Activated CD4-positive, alpha-beta T cell treated with anti-CD3 and anti-CD28 coated beads for 36 hours (primary cell): ENCODE measurements at regions not wholly inside any gene's neighbourhood (a gene's known extent, or its start where the extent isn't known, plus 50 kb on each side); places are given as distances from the start of the nearest gene placed in this dataset.
A peak's percentile ranks its signal among the peaks of the same experiment; 100 is the strongest.

Experiments used
- ATAC-seq: fragments of 200-7000 bp; cut with Tn5 transposase; one replicate; pipeline ENCODE4 v1.10.0; 2021; ENCODE audit warnings: mild to moderate bottlenecking, moderate library complexity
- CTCF ChIA-PET: fragments of 350-600 bp; sonication (Branson Sonifier 250); formaldehyde crosslinking; loops from one replicate; lab custom pipeline; 2021; ENCODE audit warnings: antibody characterized with exemption; lab: Charles Lee
- POLR2A ChIA-PET: fragments of 350-600 bp; sonication (Branson Sonifier 250); formaldehyde crosslinking; loops from one replicate; lab custom pipeline; 2021; ENCODE audit warnings: antibody characterized with exemption, inconsistent platforms; lab: Charles Lee
- DNase-seq: peaks from one replicate; pipeline ENCODE4 v3.0.0-alpha.2; 2020
- H3K27ac Mint-ChIP-seq: one replicate; pipeline ENCODE4 v1.8.0; 2021; ENCODE audit warnings: mixed read lengths
- H3K27me3 Mint-ChIP-seq: one replicate; pipeline ENCODE4 v1.8.0; 2021; ENCODE audit warnings: mixed read lengths
- H3K36me3 Mint-ChIP-seq: one replicate; pipeline ENCODE4 v1.8.0; 2021; ENCODE audit warnings: low read depth, mixed read lengths
- H3K4me1 Mint-ChIP-seq: one replicate; pipeline ENCODE4 v1.8.0; 2021; ENCODE audit warnings: mixed read lengths
- H3K4me3 Mint-ChIP-seq: one replicate; pipeline ENCODE4 v1.8.0; 2021; ENCODE audit warnings: mild to moderate bottlenecking, moderate library complexity, mixed read lengths
- H3K9me3 Mint-ChIP-seq: one replicate; pipeline ENCODE4 v1.8.0; 2021; ENCODE audit warnings: low read depth, mixed read lengths
- intact Hi-C, 2 experiments: fragments of 100-400 bp; cut with DNase I in 1 of 2; cut with micrococcal nuclease in 1 of 2; formaldehyde crosslinking; loops; one replicate each; pipeline versions ENCODE4 v1.14.2 to v1.15.1; 2022 to 2024; cut with DNase I, micrococcal nuclease

DNA sequence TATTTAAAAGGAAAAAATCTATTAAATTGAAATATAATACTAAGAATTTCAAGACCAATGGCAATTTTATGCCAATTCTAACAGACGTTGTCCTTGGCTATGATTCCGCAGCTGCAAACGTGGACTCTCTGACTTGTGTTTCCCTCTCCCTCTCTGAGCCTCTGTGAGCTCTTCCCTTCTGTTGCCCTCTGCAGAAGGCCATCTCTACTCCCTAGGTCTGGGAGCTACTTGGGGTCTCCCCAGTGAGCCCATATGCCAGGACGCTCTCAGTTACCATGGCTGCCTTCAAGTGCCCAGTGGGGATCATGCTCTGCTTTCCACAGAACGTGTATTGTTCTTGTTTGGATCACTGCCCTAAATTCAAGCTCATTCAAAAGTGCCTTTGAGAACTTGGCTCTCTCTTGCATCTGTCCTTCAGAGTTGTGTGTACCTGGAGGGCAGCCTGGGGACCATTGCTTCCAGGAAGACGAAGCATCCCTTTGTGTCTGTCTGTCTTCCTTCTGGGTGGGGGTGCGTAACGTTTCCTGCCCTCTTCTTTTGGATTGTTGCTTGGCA is 97.5 kb upstream of the TSPAN2 start:
- Mint-ChIP-seq H3K27ac (no peak overlapping the region), H3K9me3 (no peaks in the 10 kb centered on the region), H3K4me3 (no peak overlapping the region), H3K36me3 (no peaks in the 10 kb centered on the region), H3K4me1 (peaks cover 8% of the 10 kb centered on the region), H3K27me3 (peaks cover 4% of the 10 kb centered on the region)
- DNase-seq (no peak), ATAC-seq (no peak)
- intact Hi-C loops, result no loop called here
- POLR2A ChIA-PET, result no interaction called here
- CTCF ChIA-PET, result interaction anchor here (1.1 kb wide), 1 partner anchor 190 kb away, joined by 3 read pairs; no protein-coding TSS in a partner anchor

DNA sequence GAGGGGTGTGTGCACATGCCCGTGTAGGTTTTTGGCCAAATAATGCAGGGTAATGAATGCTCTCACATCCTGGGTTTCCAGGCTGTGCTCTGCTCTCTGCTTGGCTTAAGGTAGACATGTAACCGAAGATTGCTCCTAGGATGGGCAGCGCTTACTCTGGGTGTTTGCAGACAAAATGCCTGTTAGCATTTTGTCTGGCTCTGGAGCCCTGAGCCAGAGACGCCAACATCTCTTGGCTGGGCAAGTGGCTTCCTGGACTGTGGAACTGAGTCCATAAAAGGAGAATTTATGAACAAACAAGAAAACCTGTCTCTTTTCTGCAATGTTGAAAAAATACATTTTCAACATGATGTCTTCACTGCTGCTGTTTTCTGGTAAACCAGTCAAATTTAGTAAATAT is 96.0 kb upstream of the TSPAN2 start:
- intact Hi-C loops, result no loop called here
- H3K27me3 Mint-ChIP-seq, result no peaks in the 10 kb centered on the region
- H3K9me3 Mint-ChIP-seq, result no peaks in the 10 kb centered on the region
- no peak overlapping the region for H3K27ac Mint-ChIP-seq
- ChIA-PET CTCF (no interaction called here), POLR2A (no interaction called here)
- peaks cover 8% of the 10 kb centered on the region for H3K4me1 Mint-ChIP-seq
- ATAC-seq (peak; percentile 10), DNase-seq (no peak)
- no peak overlapping the region for H3K4me3 Mint-ChIP-seq
- H3K36me3 Mint-ChIP-seq, result no peaks in the 10 kb centered on the region

DNA sequence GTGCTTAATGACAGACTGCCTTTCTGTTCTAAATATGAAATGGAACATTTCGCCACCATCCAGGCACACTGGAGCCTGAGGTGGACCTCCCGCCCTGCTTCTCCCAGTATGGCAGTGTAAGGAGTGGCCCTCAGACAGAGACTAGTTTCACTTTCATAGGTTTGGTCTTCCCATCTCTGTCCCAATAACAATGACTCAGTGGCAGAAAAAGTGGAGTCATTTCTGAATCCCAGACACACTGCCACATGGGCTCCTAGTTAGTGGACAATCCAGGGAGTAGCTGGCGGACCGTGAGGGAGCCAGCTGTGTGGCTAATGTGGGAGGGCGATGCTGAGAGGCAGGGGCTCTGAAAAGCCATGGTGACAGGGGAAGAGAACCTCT is 95.6 kb upstream of the TSPAN2 start:
- Mint-ChIP-seq H3K27ac (peak overlapping the region; percentile 23), H3K27me3 (no peaks in the 10 kb centered on the region), H3K4me1 (peaks cover 8% of the 10 kb centered on the region), H3K36me3 (no peaks in the 10 kb centered on the region), H3K4me3 (no peak overlapping the region), H3K9me3 (no peaks in the 10 kb centered on the region)
- POLR2A ChIA-PET, result no interaction called here
- intact Hi-C loops, result loop anchor here in 1 of 2 experiments (1.0 kb wide), 1 partner anchor 20 kb away; no protein-coding TSS in a partner anchor
- CTCF ChIA-PET, result interaction anchor here (1.0 kb wide), 1 partner anchor 47 kb away, joined by 4 read pairs; no protein-coding TSS in a partner anchor
- ATAC-seq (no peak), DNase-seq (no peak)

DNA sequence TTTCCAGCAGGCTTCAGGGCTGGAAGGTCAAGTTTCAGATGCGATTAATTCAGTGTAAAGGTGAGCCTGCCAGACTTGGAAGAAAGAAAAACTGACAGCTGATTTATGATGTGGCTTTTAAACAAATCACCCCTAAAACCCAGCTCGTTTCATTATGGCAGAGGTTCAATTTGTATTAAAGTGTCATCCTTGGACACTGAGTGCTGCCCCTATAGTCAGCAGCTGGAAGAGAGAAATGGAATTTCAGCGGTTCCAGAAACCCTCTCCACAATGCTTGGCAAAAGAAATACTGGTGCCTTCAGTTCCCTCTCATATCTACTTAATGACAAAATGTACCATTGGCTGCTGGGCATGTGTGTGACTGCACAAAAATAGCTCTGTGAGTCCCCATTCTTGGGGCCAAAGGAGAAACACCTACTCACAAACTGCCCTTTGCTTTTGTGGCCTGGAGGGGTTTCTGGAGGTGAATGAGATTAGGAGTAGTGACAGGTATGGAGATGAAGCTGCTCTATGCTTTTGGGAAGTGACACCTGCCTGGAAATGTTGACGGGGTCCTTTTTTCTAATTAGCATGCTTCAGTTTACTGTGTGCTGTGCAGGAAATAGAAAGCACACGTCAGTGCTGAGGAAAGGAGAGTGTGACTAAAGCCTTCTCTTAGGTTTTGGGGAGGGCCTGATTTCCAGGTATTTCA is 95.1 kb upstream of the TSPAN2 start:
- intact Hi-C loops, result loop anchor here in 1 of 2 experiments (1.0 kb wide), 1 partner anchor 19 kb away; no protein-coding TSS in a partner anchor
- Mint-ChIP-seq H3K4me1 (peaks cover 8% of the 10 kb centered on the region), H3K4me3 (no peak overlapping the region), H3K27me3 (no peaks in the 10 kb centered on the region), H3K27ac (no peak overlapping the region), H3K36me3 (no peaks in the 10 kb centered on the region), H3K9me3 (no peaks in the 10 kb centered on the region)
- peak; percentile 41 for DNase-seq
- POLR2A ChIA-PET, result no interaction called here
- ATAC-seq, result peak; percentile 86
- CTCF ChIA-PET, result interaction anchor here (0.7 to 1.0 kb wide), 2 partner anchors 46 to 291 kb away, joined by 3 to 4 read pairs; no protein-coding TSS in a partner anchor

DNA sequence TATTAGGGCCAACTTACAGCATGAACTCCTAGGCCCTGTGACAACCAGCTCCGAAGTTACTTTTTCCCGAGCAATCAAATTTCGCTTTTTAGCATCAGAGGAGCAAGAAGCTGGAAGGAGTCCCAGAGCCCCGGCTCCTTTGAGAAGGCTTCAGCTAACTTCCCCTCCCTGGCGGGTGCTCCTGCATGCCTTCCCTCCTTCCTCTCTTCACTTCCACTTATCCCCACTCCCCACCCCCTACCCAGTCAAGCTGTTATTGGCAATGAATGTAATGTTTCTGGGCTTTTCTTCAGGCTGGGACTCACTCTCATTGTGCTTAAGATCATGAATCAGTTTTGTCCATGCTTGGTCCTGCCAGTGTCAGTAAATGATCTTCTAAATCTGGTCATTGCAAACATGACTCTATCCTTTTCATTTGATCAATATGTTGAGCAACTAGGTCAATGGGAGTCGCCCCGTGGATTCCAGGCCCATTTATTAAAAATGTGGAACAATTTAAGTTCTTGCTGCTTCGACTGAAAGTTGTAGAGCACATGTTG is 94.5 kb upstream of the TSPAN2 start:
- ChIA-PET POLR2A (no interaction called here), CTCF (interaction anchor here (0.7 to 1.0 kb wide), 2 partner anchors 46 to 292 kb away, joined by 3 to 4 read pairs; no protein-coding TSS in a partner anchor)
- H3K9me3 Mint-ChIP-seq, result no peaks in the 10 kb centered on the region
- no peaks in the 10 kb centered on the region for H3K36me3 Mint-ChIP-seq
- H3K4me3 Mint-ChIP-seq, result no peak overlapping the region
- intact Hi-C loops, result loop anchor here in 1 of 2 experiments (1.0 kb wide), 1 partner anchor 18 kb away; no protein-coding TSS in a partner anchor
- peaks cover 8% of the 10 kb centered on the region for H3K4me1 Mint-ChIP-seq
- no peak for DNase-seq
- H3K27ac Mint-ChIP-seq, result no peak overlapping the region
- no peaks in the 10 kb centered on the region for H3K27me3 Mint-ChIP-seq
- no peak for ATAC-seq

DNA sequence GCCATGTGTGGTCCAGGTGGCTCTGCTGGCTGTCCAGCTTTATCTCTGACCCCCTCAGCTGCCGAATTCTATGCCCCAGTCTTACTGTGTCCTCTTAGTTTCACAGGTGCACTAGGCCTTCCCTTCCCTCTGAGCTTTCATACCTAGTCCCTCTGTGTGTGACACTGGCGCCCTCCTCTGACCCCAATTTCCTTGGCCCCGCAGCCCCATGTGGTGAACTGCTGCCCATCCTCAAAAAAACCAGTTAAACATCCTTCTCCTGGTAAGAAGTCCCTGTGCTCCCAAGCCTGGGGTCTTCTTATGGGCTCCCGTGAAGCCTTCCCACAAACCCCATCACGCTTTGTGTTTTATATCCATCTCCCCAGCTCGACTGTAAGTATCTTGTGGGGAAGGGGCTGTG is 93.9 kb upstream of the TSPAN2 start:
- H3K4me3 Mint-ChIP-seq, result no peak overlapping the region
- no peak overlapping the region for H3K27ac Mint-ChIP-seq
- H3K4me1 Mint-ChIP-seq, result peaks cover 8% of the 10 kb centered on the region
- H3K27me3 Mint-ChIP-seq, result no peaks in the 10 kb centered on the region
- no peaks in the 10 kb centered on the region for H3K9me3 Mint-ChIP-seq
- ChIA-PET POLR2A (no interaction called here), CTCF (no interaction called here)
- ATAC-seq, result no peak
- no peaks in the 10 kb centered on the region for H3K36me3 Mint-ChIP-seq
- DNase-seq, result peak; percentile 25
- intact Hi-C loops, result no loop called here

DNA sequence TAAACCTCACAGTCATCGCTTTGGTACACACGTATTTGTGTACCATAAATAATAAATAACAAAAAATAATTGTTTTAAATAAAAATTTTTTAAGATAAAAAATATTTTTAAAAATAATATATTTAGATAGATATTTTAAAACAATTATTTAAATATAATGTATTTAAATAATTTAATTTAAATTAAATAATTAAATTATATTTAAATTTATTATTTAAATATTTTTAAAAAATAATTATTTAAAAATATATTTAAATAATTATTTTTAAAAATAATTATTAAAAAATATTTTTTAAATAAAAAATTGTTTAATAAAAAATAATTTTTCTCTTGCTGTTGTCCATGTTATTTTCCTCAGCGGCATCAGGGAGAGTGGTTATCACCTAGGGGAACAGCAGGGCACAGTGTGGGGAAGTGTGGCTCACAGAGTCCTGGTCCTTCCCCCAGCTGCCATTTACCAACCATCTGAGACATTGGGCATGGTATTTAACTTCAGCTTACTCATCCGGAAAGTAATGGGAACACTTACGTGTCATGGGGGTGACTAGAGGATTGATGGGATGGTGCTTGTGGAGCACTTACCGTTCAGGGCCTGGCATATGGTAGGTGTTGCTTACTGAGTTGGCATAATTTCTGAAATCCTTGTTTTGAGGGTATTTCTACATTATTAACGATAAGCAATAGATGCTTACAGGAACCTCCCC is 92.9 kb upstream of the TSPAN2 start:
- no peak for DNase-seq
- CTCF ChIA-PET, result interaction anchor here (1.6 kb wide), 1 partner anchor 43 kb away, joined by 4 read pairs; no protein-coding TSS in a partner anchor

DNA sequence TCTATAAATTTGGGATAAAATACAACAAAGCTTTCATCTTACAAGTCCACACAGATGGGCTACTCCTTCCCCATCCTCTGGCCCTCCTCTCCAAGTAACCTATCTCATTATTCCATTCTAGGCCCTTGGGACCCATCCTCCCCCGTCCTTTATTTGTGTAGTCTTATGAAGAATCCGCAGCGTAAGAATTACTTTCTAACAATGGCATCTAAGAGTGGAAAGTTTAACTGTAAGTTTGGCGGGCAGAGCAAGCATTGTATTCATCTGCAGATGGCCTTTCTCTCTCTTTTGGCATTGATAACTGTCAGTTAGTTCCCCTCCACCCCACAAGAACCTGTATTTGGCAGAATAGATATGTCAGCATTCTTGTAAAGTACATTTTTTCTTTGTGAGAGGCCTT is 91.9 kb upstream of the TSPAN2 start:
- POLR2A ChIA-PET, result no interaction called here
- H3K27me3 Mint-ChIP-seq, result no peaks in the 10 kb centered on the region
- no peak overlapping the region for H3K27ac Mint-ChIP-seq
- intact Hi-C loops, result no loop called here
- DNase-seq (no peak), ATAC-seq (no peak)
- H3K9me3 Mint-ChIP-seq, result no peaks in the 10 kb centered on the region
- H3K36me3 Mint-ChIP-seq, result no peaks in the 10 kb centered on the region
- no peak overlapping the region for H3K4me3 Mint-ChIP-seq
- CTCF ChIA-PET, result interaction anchor here (1.6 kb wide), 1 partner anchor 42 kb away, joined by 4 read pairs; no protein-coding TSS in a partner anchor
- H3K4me1 Mint-ChIP-seq, result peaks cover 8% of the 10 kb centered on the region

More for the DNA sequence above, 92.9 kb upstream of the TSPAN2 start:
- no peaks in the 10 kb centered on the region for H3K36me3 Mint-ChIP-seq
- intact Hi-C loops, result no loop called here
- H3K4me1 Mint-ChIP-seq, result peaks cover 8% of the 10 kb centered on the region
- no peaks in the 10 kb centered on the region for H3K27me3 Mint-ChIP-seq
- no peaks in the 10 kb centered on the region for H3K9me3 Mint-ChIP-seq
- no peak overlapping the region for H3K27ac Mint-ChIP-seq
- ATAC-seq, result no peak
- POLR2A ChIA-PET, result no interaction called here
- no peak overlapping the region for H3K4me3 Mint-ChIP-seq

DNA sequence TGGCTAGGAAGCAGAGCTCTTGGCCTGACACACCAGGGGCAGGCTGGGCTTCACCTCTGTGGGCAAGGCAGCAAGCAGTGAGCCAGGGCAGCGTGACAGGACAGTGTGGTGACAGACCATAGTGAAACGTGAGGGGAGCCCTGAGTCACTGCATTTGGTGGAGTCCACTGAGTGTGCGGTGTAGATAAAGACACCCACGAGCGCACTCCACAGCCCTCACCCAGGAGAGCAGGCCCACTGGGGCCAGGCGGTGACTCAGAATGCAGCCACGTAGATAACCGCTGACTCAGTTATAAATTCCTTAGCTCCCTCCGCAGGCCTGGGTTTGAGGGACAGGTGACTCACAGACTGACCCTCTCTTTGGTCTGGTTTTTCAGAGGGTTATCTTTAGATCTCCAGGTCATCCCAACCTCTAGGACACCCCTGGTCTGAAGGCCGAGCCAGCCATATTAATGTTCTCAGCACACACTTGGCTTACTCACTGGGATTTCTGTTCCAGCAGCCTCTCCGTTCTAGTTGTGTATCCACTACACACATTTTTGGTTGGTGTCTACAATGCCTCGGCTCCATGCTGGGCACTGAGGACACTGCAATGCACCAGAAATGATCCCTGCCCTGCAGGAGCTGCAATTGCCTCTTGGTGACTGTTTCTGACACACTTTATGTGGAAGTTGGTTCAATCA is 90.2 kb upstream of the TSPAN2 start:
- Mint-ChIP-seq H3K4me1 (peaks cover 3% of the 10 kb centered on the region), H3K9me3 (no peaks in the 10 kb centered on the region), H3K4me3 (no peak overlapping the region), H3K27ac (no peak overlapping the region), H3K27me3 (peaks cover 2% of the 10 kb centered on the region), H3K36me3 (no peaks in the 10 kb centered on the region)
- intact Hi-C loops, result no loop called here
- CTCF ChIA-PET, result interaction anchor here (0.6 to 1.2 kb wide), 2 partner anchors 38 to 803 kb away, joined by 3 read pairs; no protein-coding TSS in a partner anchor
- peak; percentile 30 for ATAC-seq
- DNase-seq, result peak; percentile 6
- POLR2A ChIA-PET, result no interaction called here

DNA sequence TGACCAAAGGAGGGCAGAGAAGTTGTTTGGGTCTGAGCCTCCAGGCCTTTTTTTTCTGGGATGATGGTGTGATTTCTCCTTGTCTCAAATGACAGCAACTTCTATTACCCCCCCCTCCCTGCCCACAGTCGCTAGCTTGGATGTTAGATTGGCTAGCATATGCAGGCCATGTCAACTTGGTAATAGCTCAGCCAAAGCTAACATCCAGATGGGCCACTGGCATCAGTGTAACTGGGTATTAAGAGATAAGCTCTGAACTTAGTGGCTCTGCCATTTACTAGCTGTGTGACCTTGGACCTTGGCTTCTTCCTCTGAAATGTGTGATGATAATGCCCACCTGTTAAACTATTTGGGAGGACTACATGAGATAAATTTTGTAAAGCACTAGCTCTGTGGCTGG is 86.9 kb upstream of the TSPAN2 start:
- POLR2A ChIA-PET, result no interaction called here

DNA sequence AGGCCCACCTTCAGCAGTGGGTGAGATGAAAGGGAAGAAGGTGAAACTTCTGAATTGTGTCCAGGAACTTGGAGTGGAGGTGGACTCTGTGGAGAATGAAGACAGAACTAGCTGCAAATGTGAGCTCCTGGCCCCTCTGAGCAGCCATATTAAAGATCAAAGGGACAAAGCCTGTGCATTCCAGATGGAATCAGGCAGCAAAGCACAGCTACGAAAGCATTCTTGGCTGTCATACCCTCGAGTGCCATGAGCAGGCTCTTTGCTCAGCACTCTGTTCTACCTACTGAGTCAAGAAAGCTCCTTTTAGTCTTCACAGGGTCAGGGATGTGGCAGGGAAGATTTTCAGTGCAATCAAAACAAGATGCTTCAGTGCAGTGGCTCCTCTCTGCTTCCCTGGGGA is 86.3 kb upstream of the TSPAN2 start:
- Mint-ChIP-seq H3K27me3 (peaks cover 12% of the 10 kb centered on the region), H3K4me3 (no peak overlapping the region), H3K36me3 (no peaks in the 10 kb centered on the region), H3K4me1 (no peaks in the 10 kb centered on the region), H3K9me3 (no peaks in the 10 kb centered on the region), H3K27ac (no peak overlapping the region)
- ChIA-PET POLR2A (no interaction called here), CTCF (interaction anchor here (0.6 kb wide), 1 partner anchor 37 kb away, joined by 3 read pairs; no protein-coding TSS in a partner anchor)
- intact Hi-C loops, result no loop called here
- no peak for ATAC-seq
- DNase-seq, result no peak

More for the DNA sequence above, 86.9 kb upstream of the TSPAN2 start:
- no peak overlapping the region for H3K27ac Mint-ChIP-seq
- H3K4me3 Mint-ChIP-seq, result no peak overlapping the region
- CTCF ChIA-PET, result interaction anchor here (0.6 kb wide), 2 partner anchors 36 to 1306 kb away, joined by 3 read pairs; no protein-coding TSS in a partner anchor
- ATAC-seq (no peak), DNase-seq (no peak)
- H3K36me3 Mint-ChIP-seq, result no peaks in the 10 kb centered on the region
- H3K4me1 Mint-ChIP-seq, result no peaks in the 10 kb centered on the region
- no peaks in the 10 kb centered on the region for H3K9me3 Mint-ChIP-seq
- intact Hi-C loops, result no loop called here
- H3K27me3 Mint-ChIP-seq, result peaks cover 12% of the 10 kb centered on the region
